Activated CD8-positive, alpha-beta memory T cell treated with anti-CD3 and anti-CD28 coated beads, Interleukin-2, amount 10 ng/mL, durations not matched to agents 7 days and 5 days (primary cell): ENCODE measurements at regions not wholly inside any gene's neighbourhood (a gene's known extent, or its start where the extent isn't known, plus 50 kb on each side); places are given as distances from the start of the nearest gene placed in this dataset.
"Not testable (repeated sequence)": the region's sequence is repeated elsewhere in the genome, so short reads cannot be mapped to it uniquely, and the experiment has no call there.

Experiments used
- ATAC-seq: fragments of 150-1000 bp; cut with Tn5 transposase; one replicate; pipeline ENCODE4 v1.10.0; 2021; ENCODE audit warnings: moderate library complexity
- CTCF ChIA-PET: fragments of 350-600 bp; sonication (Branson Sonifier 250); formaldehyde crosslinking; loops from one replicate; lab custom pipeline; 2021; ENCODE audit warnings: antibody characterized with exemption; lab: Charles Lee
- DNase-seq: peaks from one replicate; pipeline ENCODE4 v3.0.0-alpha.2; 2020
- H3K27ac Mint-ChIP-seq: one replicate; pipeline ENCODE4 v1.8.0; 2021; ENCODE audit warnings: mild to moderate bottlenecking, mixed read lengths
- H3K27me3 Mint-ChIP-seq: one replicate; pipeline ENCODE4 v1.8.0; 2021; ENCODE audit warnings: mixed read lengths
- H3K36me3 Mint-ChIP-seq: one replicate; pipeline ENCODE4 v1.8.0; 2021; ENCODE audit warnings: mild to moderate bottlenecking, mixed read lengths
- H3K4me1 Mint-ChIP-seq: one replicate; pipeline ENCODE4 v1.8.0; 2021; ENCODE audit warnings: mixed read lengths
- H3K4me3 Mint-ChIP-seq: one replicate; pipeline ENCODE4 v1.8.0; 2021; ENCODE audit warnings: mild to moderate bottlenecking, moderate library complexity, mixed read lengths
- H3K9me3 Mint-ChIP-seq: one replicate; pipeline ENCODE4 v1.8.0; 2022; ENCODE audit warnings: low read depth, mixed read lengths

GRCh38 chr19:56894626-56895025, 54.1 kb upstream of the PEG3 start:
- peaks cover 19% of the 10 kb centered on the region for H3K9me3 Mint-ChIP-seq
- no peaks in the 10 kb centered on the region for H3K4me1 Mint-ChIP-seq
- ATAC-seq (no peak), DNase-seq (no peak)
- H3K36me3 Mint-ChIP-seq = no peaks in the 10 kb centered on the region
- no peaks in the 10 kb centered on the region for H3K27me3 Mint-ChIP-seq
- no peak overlapping the region for H3K27ac Mint-ChIP-seq
- CTCF ChIA-PET = no interaction called here
- no peak overlapping the region for H3K4me3 Mint-ChIP-seq

- H3K27ac Mint-ChIP-seq = no peak overlapping the region
- H3K36me3 Mint-ChIP-seq = no peaks in the 10 kb centered on the region
- CTCF ChIA-PET = no interaction called here
- ATAC-seq (no peak), DNase-seq (no peak)
- no peaks in the 10 kb centered on the region for H3K27me3 Mint-ChIP-seq
- H3K4me3 Mint-ChIP-seq = no peak overlapping the region
- peaks cover 19% of the 10 kb centered on the region for H3K9me3 Mint-ChIP-seq
- H3K4me1 Mint-ChIP-seq = no peaks in the 10 kb centered on the region
These were observed 55.6 kb upstream of the PEG3 start for GRCh38 chr19:56896095-56896494.

- CTCF ChIA-PET = no interaction called here
- Mint-ChIP-seq H3K9me3 (peaks cover 27% of the 10 kb centered on the region), H3K4me3 (no peak overlapping the region), H3K27me3 (no peaks in the 10 kb centered on the region), H3K36me3 (peaks cover under 1% of the 10 kb centered on the region), H3K4me1 (no peaks in the 10 kb centered on the region), H3K27ac (no peak overlapping the region)
- ATAC-seq (no peak), DNase-seq (no peak)
These were observed 59.4 kb upstream of the PEG3 start for GRCh38 chr19:56899943-56900342.

- H3K9me3 Mint-ChIP-seq = peaks cover 30% of the 10 kb centered on the region
- H3K36me3 Mint-ChIP-seq = peaks cover 1% of the 10 kb centered on the region
- H3K27ac Mint-ChIP-seq = no peak overlapping the region
- ATAC-seq (no peak), DNase-seq (no peak)
- CTCF ChIA-PET = no interaction called here
- no peaks in the 10 kb centered on the region for H3K4me1 Mint-ChIP-seq
- no peaks in the 10 kb centered on the region for H3K27me3 Mint-ChIP-seq
- H3K4me3 Mint-ChIP-seq = no peak overlapping the region
These were observed 60.1 kb upstream of the PEG3 start for GRCh38 chr19:56900573-56901097.

- CTCF ChIA-PET = no interaction called here
- no peaks in the 10 kb centered on the region for H3K27me3 Mint-ChIP-seq
- no peak for DNase-seq
- H3K36me3 Mint-ChIP-seq = peaks cover 1% of the 10 kb centered on the region
- no peaks in the 10 kb centered on the region for H3K4me1 Mint-ChIP-seq
- H3K9me3 Mint-ChIP-seq = peaks cover 38% of the 10 kb centered on the region
- ATAC-seq = no peak
- no peak overlapping the region for H3K4me3 Mint-ChIP-seq
- H3K27ac Mint-ChIP-seq = no peak overlapping the region
These were observed 65.2 kb upstream of the PEG3 start for GRCh38 chr19:56905631-56906150.

- no peaks in the 10 kb centered on the region for H3K4me1 Mint-ChIP-seq
- H3K36me3 Mint-ChIP-seq = no peaks in the 10 kb centered on the region
- no peaks in the 10 kb centered on the region for H3K27me3 Mint-ChIP-seq
- no peak overlapping the region for H3K4me3 Mint-ChIP-seq
- H3K27ac Mint-ChIP-seq = no peak overlapping the region
- H3K9me3 Mint-ChIP-seq = peaks cover 22% of the 10 kb centered on the region
- ATAC-seq (no peak), DNase-seq (no peak)
- CTCF ChIA-PET = no interaction called here
These were observed 72.0 kb upstream of the PEG3 start for GRCh38 chr19:56912401-56913112.

- H3K9me3 Mint-ChIP-seq = peaks cover 18% of the 10 kb centered on the region
- H3K4me3 Mint-ChIP-seq, H3K27me3 Mint-ChIP-seq, H3K36me3 Mint-ChIP-seq, CTCF ChIA-PET, DNase-seq, H3K4me1 Mint-ChIP-seq, H3K27ac Mint-ChIP-seq, ATAC-seq: not testable (repeated sequence)
These were observed 72.6 kb upstream of the PEG3 start for GRCh38 chr19:56913113-56913455.

- Mint-ChIP-seq H3K27me3 (no peaks in the 10 kb centered on the region), H3K4me1 (no peaks in the 10 kb centered on the region), H3K9me3 (peaks cover 24% of the 10 kb centered on the region), H3K4me3 (no peak overlapping the region), H3K27ac (no peak overlapping the region), H3K36me3 (no peaks in the 10 kb centered on the region)
- ATAC-seq (no peak), DNase-seq (no peak)
- CTCF ChIA-PET = no interaction called here
These were observed 76.0 kb upstream of the PEG3 start for GRCh38 chr19:56916528-56916927.

GRCh38 chr19:56917529-56917928, 77.0 kb upstream of the PEG3 start:
- Mint-ChIP-seq H3K27ac (no peak overlapping the region), H3K4me3 (no peak overlapping the region), H3K9me3 (peaks cover 18% of the 10 kb centered on the region), H3K27me3 (no peaks in the 10 kb centered on the region), H3K4me1 (no peaks in the 10 kb centered on the region), H3K36me3 (no peaks in the 10 kb centered on the region)
- no peak for ATAC-seq
- CTCF ChIA-PET = no interaction called here
- no peak for DNase-seq

- Mint-ChIP-seq H3K4me3 (no peak overlapping the region), H3K4me1 (no peaks in the 10 kb centered on the region), H3K27me3 (no peaks in the 10 kb centered on the region), H3K36me3 (no peaks in the 10 kb centered on the region), H3K27ac (no peak overlapping the region), H3K9me3 (peaks cover 15% of the 10 kb centered on the region)
- ATAC-seq (no peak), DNase-seq (no peak)
- CTCF ChIA-PET = no interaction called here
These were observed 77.5 kb upstream of the PEG3 start for GRCh38 chr19:56917998-56918397.

- Mint-ChIP-seq H3K4me3 (no peak overlapping the region), H3K9me3 (peaks cover 20% of the 10 kb centered on the region), H3K4me1 (no peaks in the 10 kb centered on the region), H3K27ac (no peak overlapping the region), H3K27me3 (no peaks in the 10 kb centered on the region), H3K36me3 (no peaks in the 10 kb centered on the region)
- CTCF ChIA-PET = no interaction called here
- no peak for DNase-seq
- no peak for ATAC-seq
These were observed 78.3 kb upstream of the PEG3 start for GRCh38 chr19:56918682-56919307.

- no peak for DNase-seq
- no peaks in the 10 kb centered on the region for H3K36me3 Mint-ChIP-seq
- no peak for ATAC-seq
- H3K27ac Mint-ChIP-seq = no peak overlapping the region
- H3K27me3 Mint-ChIP-seq = no peaks in the 10 kb centered on the region
- no peak overlapping the region for H3K4me3 Mint-ChIP-seq
- no peaks in the 10 kb centered on the region for H3K4me1 Mint-ChIP-seq
- CTCF ChIA-PET = no interaction called here
- H3K9me3 Mint-ChIP-seq = peaks cover 24% of the 10 kb centered on the region
These were observed 78.9 kb upstream of the PEG3 start for GRCh38 chr19:56919308-56919995.

- H3K27me3 Mint-ChIP-seq, DNase-seq, H3K36me3 Mint-ChIP-seq, CTCF ChIA-PET, H3K4me1 Mint-ChIP-seq, ATAC-seq, H3K4me3 Mint-ChIP-seq, H3K27ac Mint-ChIP-seq: not testable (repeated sequence)
- H3K9me3 Mint-ChIP-seq = peaks cover 31% of the 10 kb centered on the region
These were observed 85.6 kb upstream of the PEG3 start for GRCh38 chr19:56926094-56926493.

- H3K4me3 Mint-ChIP-seq = no peak overlapping the region
- ATAC-seq (no peak), DNase-seq (no peak)
- no peak overlapping the region for H3K27ac Mint-ChIP-seq
- peaks cover 31% of the 10 kb centered on the region for H3K9me3 Mint-ChIP-seq
- H3K27me3 Mint-ChIP-seq = no peaks in the 10 kb centered on the region
- H3K36me3 Mint-ChIP-seq = peaks cover 3% of the 10 kb centered on the region
- H3K4me1 Mint-ChIP-seq = no peaks in the 10 kb centered on the region
- CTCF ChIA-PET = no interaction called here
These were observed 86.8 kb upstream of the PEG3 start for GRCh38 chr19:56927294-56927693.
